GM21529 (cell line): ENCODE measurements at regions not wholly inside any gene's neighbourhood (a gene's known extent, or its start where the extent isn't known, plus 50 kb on each side); places are given as distances from the start of the nearest gene placed in this dataset.

Source experiments
- ATAC-seq: cut with Tn5 transposase; IDR thresholded peaks from one replicate; pipeline ENCODE4 v1.9.1; 2021; ENCODE audit not compliant: unreplicated experiment

GRCh38 chrX:14194711-14195110 lies 165.0 kb upstream of the GEMIN8 start:
- no peak for ATAC-seq

DNA sequence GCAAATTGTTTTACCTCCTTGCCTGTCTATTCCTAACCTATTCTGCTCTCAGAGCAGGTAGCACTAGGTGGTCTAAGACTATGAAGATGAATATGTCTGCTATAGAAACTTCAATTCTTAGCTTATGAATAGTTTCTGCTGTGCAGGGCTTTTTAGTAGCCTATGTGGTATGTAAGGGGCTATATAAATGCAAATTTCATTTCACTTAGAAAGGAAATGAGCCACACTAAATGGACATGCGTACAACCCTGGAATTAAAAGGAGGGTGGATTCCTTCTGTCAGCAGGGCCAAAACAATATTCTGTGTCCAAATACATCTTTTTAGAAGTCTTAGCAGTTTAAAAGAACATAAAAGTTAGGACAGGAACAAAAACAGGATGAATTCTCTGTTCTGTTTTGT lies 163.9 kb upstream of the GEMIN8 start:
- no peak for ATAC-seq

- ATAC-seq: no peak
Measured at GRCh38 chrX:14173873-14174272, 144.2 kb upstream of the GEMIN8 start.

DNA sequence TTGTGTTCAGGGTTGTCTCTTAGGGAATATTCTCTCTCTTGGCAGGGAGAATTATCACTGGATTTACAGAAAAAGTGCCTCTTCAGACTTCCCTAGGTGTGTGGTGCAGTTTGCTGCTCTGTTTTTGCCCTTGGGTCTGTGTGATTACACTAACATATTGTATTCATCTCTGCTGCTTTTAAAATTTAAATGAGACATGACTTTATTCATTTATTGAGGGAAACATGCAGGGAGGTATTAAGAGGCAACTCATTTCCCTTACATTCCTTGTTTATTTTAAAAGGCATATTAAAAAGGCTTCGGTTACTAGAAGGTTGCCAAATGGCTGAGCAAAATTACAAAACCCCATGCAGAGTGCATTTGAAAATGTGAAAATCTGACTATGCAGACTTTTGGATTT lies 135.1 kb upstream of the GEMIN8 start:
- no peak for ATAC-seq

GRCh38 chrX:14125462-14125861 lies 95.8 kb upstream of the GEMIN8 start:
- ATAC-seq: no peak

DNA sequence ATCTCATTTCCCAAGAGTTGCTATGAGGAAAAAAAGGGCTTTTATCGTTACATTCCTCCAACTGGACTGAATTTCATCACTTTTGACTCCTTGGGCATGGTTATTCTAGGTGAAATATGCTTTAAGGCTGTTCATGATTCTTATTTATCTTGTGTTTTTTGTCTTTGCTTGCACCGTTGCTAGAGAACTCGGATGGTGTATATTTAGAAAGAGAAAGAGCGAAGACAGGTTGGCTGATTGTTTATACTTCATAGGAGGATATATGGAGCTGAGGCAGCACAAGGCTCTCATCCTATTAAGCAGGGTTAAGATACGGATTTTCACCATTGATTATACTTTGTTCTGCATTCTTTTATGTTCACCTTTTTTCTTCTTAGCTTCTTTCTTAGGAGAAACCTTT lies 94.9 kb upstream of the GEMIN8 start:
- no peak for ATAC-seq

DNA sequence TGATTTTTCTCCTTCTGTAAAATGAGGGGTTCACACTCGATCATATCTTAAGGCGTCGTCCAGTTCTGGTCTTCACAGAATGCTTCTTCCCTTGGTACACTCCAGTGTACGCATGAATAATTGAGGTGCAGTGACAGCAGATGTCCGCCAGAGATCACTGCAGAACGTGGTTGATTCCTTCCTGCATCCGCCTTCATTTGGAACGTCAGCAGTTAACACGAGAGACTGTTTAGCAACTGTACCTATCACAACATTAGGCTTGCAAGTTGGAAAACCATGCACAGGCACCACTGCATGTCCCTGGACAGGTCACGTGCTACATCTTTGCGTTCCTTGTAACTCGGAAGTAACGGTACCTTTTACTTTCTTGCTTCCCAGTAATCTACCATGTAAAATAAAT lies 66.0 kb upstream of the GEMIN8 start:
- peak; percentile 89 for ATAC-seq

GRCh38 chrX:14094191-14094590 lies 64.5 kb upstream of the GEMIN8 start:
- ATAC-seq: no peak

DNA sequence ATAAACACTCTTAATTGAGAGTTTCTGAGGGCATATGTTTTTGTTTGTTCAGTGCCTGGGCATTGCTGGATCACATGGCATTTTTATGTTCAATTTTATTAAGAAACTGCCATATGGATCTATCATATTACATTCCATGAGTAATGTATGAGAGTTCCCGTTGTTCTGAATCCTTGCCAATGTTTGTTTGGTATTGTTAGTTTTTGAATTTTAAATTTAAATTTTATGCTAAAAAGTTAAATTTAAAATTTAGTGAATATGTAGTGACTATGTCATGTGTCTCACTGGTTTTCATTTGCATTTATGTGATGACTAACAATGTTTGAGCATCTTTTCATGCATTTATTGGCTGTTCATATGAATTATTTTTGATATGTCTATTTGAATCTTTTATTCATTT lies 54.8 kb upstream of the GEMIN8 start:
- no peak for ATAC-seq

DNA sequence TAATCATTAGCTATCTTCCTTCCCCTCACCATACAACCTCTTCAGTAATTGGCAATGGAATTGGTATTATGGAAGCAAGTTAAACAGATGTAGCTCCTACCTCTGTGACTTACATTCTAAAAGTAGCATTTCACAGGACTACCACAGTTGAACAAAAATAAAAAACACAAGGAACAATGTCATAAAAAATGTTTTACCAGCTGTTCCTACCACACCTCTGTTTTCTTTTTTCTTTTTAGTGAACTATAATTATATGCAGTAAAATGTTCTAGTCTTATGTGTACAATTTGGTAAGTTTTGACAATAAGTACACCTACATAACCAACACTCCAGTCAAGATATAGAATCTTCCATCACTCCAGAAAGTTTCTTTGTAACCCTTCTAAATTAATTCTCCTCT lies 54.1 kb upstream of the GEMIN8 start:
- ATAC-seq: no peak

DNA sequence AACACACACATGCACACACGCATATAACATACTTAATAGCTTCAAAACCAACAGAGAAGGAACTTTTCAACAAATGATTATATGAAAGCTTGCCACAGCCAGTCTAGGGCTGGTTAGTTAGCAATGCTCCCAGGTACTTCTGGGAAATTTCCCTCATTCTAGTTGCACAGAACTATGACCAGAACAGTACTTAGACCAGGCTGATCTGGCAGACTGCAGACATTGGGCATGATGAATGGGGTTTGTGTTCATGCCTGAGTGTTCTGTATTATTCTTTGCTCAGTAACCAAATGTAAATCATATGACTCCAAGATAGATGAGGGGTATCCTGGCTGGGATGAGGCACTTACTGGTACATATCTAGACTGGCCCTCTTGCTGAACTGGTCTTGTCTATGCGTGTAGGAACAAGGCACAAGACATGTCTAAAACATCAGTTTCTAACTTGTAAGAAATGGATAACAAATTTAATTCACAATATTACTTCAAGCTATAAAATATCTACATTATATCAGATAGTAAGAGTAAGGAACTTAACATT lies 50.3 kb upstream of the GEMIN8 start:
- ATAC-seq: no peak
